GM19468 (cell line): ENCODE measurements at regions not wholly inside any gene's neighbourhood (a gene's known extent, or its start where the extent isn't known, plus 50 kb on each side); places are given as distances from the start of the nearest gene placed in this dataset.
"Not testable (repeated sequence)": the region's sequence is repeated elsewhere in the genome, so short reads cannot be mapped to it uniquely, and the experiment has no call there.

Experiments
- ATAC-seq: cut with Tn5 transposase; IDR thresholded peaks from one replicate; pipeline ENCODE4 v1.9.1; 2021; ENCODE audit warnings: mild to moderate bottlenecking, moderate library complexity, moderate number of reproducible peaks; ENCODE audit not compliant: unreplicated experiment; ENCODE audit errors: extremely low read depth

- ATAC-seq = no peak
Measured at GRCh38 chr12:96085475-96085874, 50.1 kb upstream of the LTA4H start.

- not testable (repeated sequence) for ATAC-seq
Measured at GRCh38 chr12:96086190-96086589, 50.8 kb upstream of the LTA4H start.

DNA sequence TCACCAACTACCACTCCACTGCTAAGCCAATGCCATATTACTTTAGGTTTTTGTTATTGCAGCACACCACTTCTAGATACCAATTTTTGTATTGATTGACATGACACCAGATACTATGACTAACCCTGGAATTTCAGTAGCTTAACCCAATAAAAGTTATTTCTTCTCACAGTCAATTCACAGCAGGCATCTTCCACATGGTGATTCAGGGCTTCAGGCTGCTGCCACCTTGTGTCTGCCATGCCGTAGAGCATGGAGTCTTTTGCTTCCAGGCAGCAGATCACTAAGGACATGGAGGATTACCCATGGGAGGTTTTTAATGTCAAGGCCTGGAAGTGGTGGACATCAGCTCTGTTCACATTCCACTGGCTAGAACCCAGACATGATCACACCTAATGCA lies 56.4 kb upstream of the LTA4H start:
- ATAC-seq = no peak

DNA sequence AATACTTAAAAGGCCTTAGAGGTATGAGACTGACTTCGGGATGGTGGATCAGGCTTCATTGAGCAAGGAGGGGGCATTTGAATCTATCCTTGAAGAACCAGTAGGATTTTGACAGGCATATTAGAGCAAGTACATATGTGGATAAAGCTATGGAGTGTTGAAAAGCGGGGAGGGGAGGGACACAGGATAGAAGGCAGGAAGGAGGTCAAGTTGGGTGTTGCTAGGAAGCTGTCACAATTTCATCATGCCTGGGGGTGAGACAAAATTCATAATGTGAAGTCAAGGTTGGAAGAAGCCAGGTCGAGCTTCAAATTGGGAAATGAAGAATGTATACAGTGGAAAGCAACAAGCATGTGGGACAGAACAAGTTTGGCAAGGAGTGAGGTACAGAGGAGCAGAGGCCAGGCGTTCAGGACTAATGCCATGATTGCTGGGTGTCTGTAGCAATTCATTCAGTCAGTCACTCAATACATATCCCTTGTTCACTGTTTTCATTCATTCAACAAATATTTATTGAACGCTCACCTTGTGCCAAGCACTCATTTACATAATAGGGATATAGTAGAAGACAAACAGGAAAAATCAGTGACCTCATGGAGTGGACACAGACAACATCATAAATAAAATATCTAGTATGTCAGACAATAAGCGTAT lies 58.3 kb upstream of the LTA4H start:
- no peak for ATAC-seq

DNA sequence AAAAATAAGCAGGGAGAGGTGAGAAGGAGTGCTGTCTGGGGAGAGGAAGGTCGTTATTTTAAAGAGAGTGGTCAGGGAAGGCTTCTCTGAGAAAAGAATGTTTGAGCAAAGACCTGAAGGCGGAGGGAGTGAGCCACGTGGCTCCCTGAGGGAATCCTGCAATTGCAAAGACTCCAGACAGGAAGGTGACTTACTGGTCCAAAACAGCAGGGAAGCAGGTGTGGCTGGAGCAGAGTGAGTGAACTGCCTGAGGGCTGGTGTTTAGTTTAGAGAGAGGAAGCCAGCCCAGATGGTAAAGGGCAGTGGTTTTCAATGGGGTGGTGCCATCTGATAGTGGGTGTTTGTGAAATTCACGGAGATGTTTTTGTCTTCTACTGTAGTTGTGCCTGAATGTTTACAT lies 58.8 kb upstream of the LTA4H start:
- ATAC-seq = no peak

GRCh38 chr12:96098631-96099030 lies 63.2 kb upstream of the LTA4H start:
- ATAC-seq = no peak

- ATAC-seq = no peak
Measured at GRCh38 chr12:96099421-96099820, 64.0 kb upstream of the LTA4H start.

DNA sequence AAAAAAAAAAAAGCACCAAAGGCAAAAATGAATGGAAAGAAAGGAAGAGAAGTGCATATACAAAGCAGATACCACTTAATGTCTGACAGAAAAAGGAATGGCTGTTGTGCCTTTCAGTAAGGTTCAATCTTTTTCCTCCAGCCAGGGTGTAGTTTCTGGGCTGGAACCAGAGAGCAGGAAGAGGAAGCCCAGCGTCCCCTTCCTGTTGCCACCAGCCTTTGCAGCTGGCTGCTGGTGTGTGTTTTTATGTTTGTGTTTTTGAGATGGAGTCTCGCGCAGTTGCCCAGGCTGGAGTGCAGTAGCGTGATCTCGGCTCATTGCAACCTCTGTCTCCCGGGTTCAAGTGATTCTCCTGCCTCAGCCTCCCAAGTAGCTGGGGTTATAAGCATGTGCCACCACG lies 64.6 kb upstream of the LTA4H start:
- no peak for ATAC-seq

DNA sequence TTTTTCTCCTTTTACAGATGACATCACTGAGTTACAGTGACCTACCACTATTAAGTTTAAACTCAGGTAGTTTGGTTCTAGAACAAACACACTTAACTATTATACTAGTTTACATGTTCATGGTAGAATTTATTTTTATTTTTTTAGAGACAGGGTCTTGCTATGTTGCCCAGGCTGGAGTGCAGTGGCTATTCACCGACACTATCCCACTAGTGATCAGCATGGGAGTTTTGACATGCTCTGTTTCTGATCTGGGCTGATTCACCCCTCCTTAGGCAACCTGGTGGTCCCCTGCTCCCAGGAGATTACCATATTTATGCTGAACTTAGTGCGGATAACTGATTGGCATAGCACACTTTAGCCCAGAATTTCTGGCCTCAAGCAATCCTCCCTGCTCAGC lies 66.4 kb upstream of the LTA4H start:
- no peak for ATAC-seq

DNA sequence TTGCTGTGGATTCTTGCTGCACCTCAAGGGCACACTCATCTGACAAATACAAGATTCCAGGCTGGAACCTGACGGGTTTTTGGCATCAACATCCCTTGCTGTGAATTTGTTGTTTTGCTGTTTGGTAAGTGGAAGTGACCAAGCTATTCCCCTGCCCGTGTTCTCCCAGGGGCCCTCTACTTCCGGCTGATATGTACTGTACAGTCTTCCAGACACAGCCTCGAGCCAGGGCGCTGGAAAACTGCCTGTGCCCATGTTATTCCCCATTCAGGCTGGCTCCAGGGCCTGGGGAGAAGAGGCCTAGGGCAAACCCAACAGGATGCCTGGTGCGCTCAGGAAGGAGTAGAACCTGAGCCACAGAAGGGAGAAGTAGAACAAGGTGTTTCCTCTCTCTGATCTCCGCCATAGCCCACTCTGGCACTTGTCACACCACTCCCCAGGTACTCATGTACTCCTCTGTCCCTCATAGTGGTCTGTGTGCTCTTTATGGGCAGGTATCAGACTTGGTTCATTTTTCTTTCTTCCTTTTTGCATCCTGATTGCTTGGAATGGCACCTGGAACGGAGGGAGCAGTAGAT lies 67.8 kb upstream of the LTA4H start:
- no peak for ATAC-seq

DNA sequence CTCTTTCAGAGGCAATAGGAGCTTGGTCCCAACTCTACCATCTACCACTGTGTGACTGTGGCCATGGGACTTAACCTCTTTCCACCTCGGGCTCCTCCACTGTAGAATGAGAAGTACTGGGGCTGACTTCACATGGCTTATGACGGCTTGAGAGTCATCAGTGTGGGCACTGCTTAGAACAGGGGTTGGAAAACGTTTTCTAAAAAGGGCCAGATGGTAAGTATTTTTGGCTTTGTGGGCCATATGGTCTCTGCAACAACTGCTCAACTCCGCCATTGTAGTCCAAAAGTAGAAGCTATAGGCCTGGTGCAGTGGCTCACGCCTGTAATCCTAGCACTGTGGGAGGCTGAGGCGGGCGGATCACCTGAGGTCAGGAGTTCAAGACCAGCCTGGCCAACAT lies 69.2 kb upstream of the LTA4H start:
- ATAC-seq = no peak

DNA sequence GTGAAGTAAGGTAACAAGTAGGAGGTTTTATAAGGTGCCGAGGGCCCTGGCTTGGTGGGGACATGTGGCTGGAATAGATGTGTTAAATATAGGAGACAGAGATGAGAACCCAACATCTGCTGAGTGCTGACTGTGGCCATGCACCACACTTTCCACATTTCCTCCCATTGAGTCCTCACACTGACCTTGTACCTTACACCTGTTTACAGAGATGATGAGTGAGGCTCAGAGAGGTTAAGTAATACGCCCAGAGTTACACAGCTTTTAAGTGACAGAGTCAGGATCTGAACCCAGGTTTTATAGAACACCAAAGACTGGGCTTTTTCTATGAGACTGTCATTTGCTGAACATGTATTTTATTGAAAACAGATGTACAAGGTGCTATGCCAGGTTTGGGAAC lies 70.8 kb upstream of the LTA4H start:
- no peak for ATAC-seq

- no peak for ATAC-seq
Measured at GRCh38 chr12:96107236-96107635, 71.8 kb upstream of the LTA4H start.

DNA sequence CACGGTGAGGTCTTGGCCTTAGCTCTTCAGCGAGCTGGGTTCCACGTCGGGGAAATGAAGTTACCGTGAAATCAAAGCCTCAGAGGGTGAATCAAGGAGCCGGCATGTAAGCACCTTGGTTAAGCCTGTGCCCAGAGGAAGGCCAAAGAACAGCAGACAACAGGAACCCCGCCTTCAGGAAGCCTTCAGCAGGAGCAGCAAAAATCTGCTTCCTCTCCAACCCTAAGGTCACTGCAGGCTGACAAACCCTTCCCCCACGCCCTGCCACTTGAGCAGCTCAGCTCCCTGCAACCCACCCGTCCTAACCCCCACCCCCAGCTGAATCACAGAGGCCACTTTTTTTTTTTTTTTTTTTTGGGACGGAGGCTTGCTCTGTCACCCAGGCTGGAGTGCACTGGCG lies 72.9 kb upstream of the LTA4H start:
- ATAC-seq = no peak

- ATAC-seq = not testable (repeated sequence)
Measured at GRCh38 chr12:96108941-96109340, 73.6 kb upstream of the LTA4H start.

- no peak for ATAC-seq
Measured at GRCh38 chr12:96112733-96113132, 77.3 kb upstream of the LTA4H start.

DNA sequence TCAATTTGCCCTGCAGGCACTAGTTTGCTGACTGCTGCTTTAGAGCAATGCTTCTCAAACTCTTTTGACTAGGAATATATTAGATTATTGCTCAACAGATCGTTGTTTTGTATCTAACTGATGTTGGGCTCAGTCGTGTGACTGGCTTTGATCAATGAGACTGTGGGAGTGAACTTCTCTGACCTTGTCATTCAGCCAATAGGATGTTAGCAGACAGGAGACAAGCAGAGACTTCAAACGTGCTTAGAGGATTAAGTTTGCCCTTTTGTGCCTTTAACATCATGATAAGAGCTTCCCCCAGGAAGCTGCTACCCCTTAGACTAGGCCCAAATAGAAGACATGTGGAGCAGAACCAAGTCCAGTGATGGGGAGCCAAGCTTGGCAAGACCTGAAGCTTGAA lies 76.7 kb upstream of the ELK3 start:
- ATAC-seq = no peak

- peak; percentile 81 for ATAC-seq
Measured at GRCh38 chr12:96120359-96121100, 73.6 kb upstream of the ELK3 start.

- ATAC-seq = peak; percentile 47
Measured at GRCh38 chr12:96121271-96121711, 72.9 kb upstream of the ELK3 start.

DNA sequence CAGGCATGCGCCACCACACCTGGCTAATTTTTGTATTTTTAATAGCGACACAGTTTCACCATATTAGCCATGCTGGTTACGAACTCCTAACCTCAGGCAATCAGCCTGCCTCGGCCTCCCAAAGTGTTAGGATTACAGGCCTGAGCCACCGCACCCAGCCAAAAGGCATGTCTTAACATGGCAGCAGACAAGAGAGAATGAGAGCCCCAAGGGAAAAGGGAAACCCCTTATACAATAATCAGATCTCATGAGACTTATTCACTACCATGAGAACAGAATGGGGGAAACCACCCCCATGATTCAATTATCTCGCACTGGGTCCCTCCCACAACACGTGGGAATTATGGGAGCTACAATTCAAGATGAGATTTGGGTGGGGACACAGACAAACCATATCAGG lies 65.9 kb upstream of the ELK3 start:
- ATAC-seq = not testable (repeated sequence)

- ATAC-seq = no peak
Measured at GRCh38 chr12:96130396-96131059, 63.6 kb upstream of the ELK3 start.
